HCT116 (cell line): ENCODE measurements at regions not wholly inside any gene's neighbourhood (a gene's known extent, or its start where the extent isn't known, plus 50 kb on each side); places are given as distances from the start of the nearest gene placed in this dataset.

Source experiments
- ATAC-seq: fragments of 200-7000 bp; cut with Tn5 transposase; 2 replicates; pipeline ENCODE4 v1.9.1; 2020; ENCODE audit warnings: mild to moderate bottlenecking, moderate library complexity
- BruUV-seq: library from RNA; stranded (reverse); fragments of 400-500 nt; replicated peaks from 2 replicates; lab custom pipeline; 2021; lab: Mats Ljungman, UMichigan
- CTCF ChIA-PET: fragments of 300-600 bp; sonication (Branson Sonifier 250); formaldehyde crosslinking; loops from one replicate; lab custom pipeline; 2021; ENCODE audit warnings: antibody characterized with exemption; lab: Charles Lee
- POLR2A ChIA-PET: fragments of 300-600, 350-600 bp; sonication (Branson Sonifier 250); formaldehyde crosslinking; loops from one replicate; lab custom pipeline; 2021; ENCODE audit warnings: antibody characterized with exemption; lab: Charles Lee
- RAD21 ChIA-PET, 2 experiments: fragments of 300-600 bp; sonication (Branson Sonifier 250); formaldehyde crosslinking; loops; one replicate each; lab custom pipeline; 2023; ENCODE audit warnings: low total read pairs in 2 of 2; ENCODE audit not compliant: uncharacterized antibody in 2 of 2, unreplicated experiment in 2 of 2, low non-redundant PET in 1 of 2; lab: Charles Lee
- DNase-seq: peaks from one replicate; pipeline ENCODE4 v3.0.0-alpha.2; 2010; ENCODE audit warnings: low read depth, low spot score
- H2AFZ ChIP-seq: fragments of 200-600 bp; shearing (Covaris generic), sonication (generic); 2 replicates; pipeline ENCODE4 v1.6.1; 2017; ENCODE audit warnings: low read depth, mixed run types, mixed read lengths, antibody characterized with exemption, low read length; ENCODE audit not compliant: poor library complexity, severe bottlenecking
- H3K27ac ChIP-seq: 2 replicates; pipeline ENCODE4 v1.5.1; 2012; ENCODE audit warnings: low read depth, low read length
- H3K27me3 ChIP-seq: fragments of 200-600 bp; sonication (generic); 2 replicates; pipeline ENCODE4 v1.6.1; 2016; ENCODE audit warnings: mixed run types, low read length, mixed read lengths; ENCODE audit not compliant: insufficient read depth
- H3K36me3 ChIP-seq, 2 experiments: fragments of 200-500 bp in 1 of 2; fragments of 200-600 bp in 1 of 2; sonication (Bioruptor generic) in 1 of 2; sonication (generic) in 1 of 2; 2 replicates each; pipeline versions ENCODE4 v1.5.1 to v1.6.1; 2014 to 2016; ENCODE audit warnings: low read length in 2 of 2, inconsistent platforms in 1 of 2, mixed read lengths in 1 of 2, mixed run types in 1 of 2; ENCODE audit not compliant: insufficient read depth in 2 of 2, control insufficient read depth in 1 of 2
- H3K4me1 ChIP-seq, 2 experiments: fragments of 200-600 bp in 1 of 2; sonication (generic) in 1 of 2; 2 replicates each; pipeline versions ENCODE4 v1.5.1 to v1.6.1; 2012 to 2017; ENCODE audit warnings: low read length in 2 of 2, inconsistent platforms in 1 of 2, mild to moderate bottlenecking in 1 of 2, mixed read lengths in 1 of 2, mixed run types in 1 of 2, moderate library complexity in 1 of 2; ENCODE audit not compliant: insufficient read depth in 2 of 2, control insufficient read depth in 1 of 2
- H3K4me2 ChIP-seq: fragments of 200-600 bp; sonication (generic); 2 replicates; pipeline ENCODE4 v1.6.1; 2017; ENCODE audit warnings: mixed run types, low read length, mixed read lengths
- H3K4me3 ChIP-seq, 2 experiments: fragments of 200-600 bp in 1 of 2; sonication (generic) in 1 of 2; replicated peaks in 1 of 2; 2 replicates each; pipeline ENCODE4 v1.5.1; 2011 to 2016; ENCODE audit warnings: low read length in 2 of 2, control low read depth in 1 of 2, low read depth in 1 of 2, mild to moderate bottlenecking in 1 of 2, mixed read lengths in 1 of 2, mixed run types in 1 of 2
- H3K79me2 ChIP-seq: fragments of 200-600 bp; sonication (generic); 2 replicates; pipeline ENCODE4 v1.6.1; 2017; ENCODE audit warnings: mild to moderate bottlenecking, mixed run types, low read length, moderate library complexity, mixed read lengths; ENCODE audit not compliant: insufficient read depth
- H3K9ac ChIP-seq: fragments of 200-600 bp; sonication (generic); 2 replicates; pipeline ENCODE4 v1.6.1; 2016; ENCODE audit warnings: low read length, mixed read lengths
- H3K9me2 ChIP-seq: fragments of 200-600 bp; sonication (generic), shearing (Covaris generic); 2 replicates; pipeline ENCODE4 v1.6.1; 2017; ENCODE audit warnings: mixed run types, mild to moderate bottlenecking, moderate library complexity; ENCODE audit not compliant: insufficient read depth
- H3K9me3 ChIP-seq, 2 experiments: fragments of 200-500 bp in 1 of 2; fragments of 200-600 bp in 1 of 2; sonication (Bioruptor generic) in 1 of 2; sonication (generic) in 1 of 2; 2 replicates each; pipeline ENCODE4 v1.6.1; 2014 to 2017; ENCODE audit warnings: low read length in 2 of 2, mixed read lengths in 2 of 2, inconsistent platforms in 1 of 2, low read depth in 1 of 2, mild to moderate bottlenecking in 1 of 2, mixed run types in 1 of 2, moderate library complexity in 1 of 2; ENCODE audit not compliant: control insufficient read depth in 1 of 2, insufficient read depth in 1 of 2
- H4K20me1 ChIP-seq: fragments of 200-600 bp; sonication (generic), shearing (Covaris generic); 2 replicates; pipeline ENCODE4 v1.6.1; 2017; ENCODE audit warnings: mixed run types, mild to moderate bottlenecking, moderate library complexity; ENCODE audit not compliant: insufficient read depth
- EZH2 ChIP-seq: fragments of 200-600 bp; sonication (generic); IDR thresholded peaks from 2 replicates; pipeline ENCODE4 v1.6.1; 2017; ENCODE audit warnings: antibody characterized with exemption, mixed run types
- EZH2phosphoT487 ChIP-seq: fragments of 200-600 bp; IDR thresholded peaks from 2 replicates; pipeline ENCODE4 v1.6.1; 2018; ENCODE audit warnings: antibody characterized with exemption, borderline replicate concordance
- JUND ChIP-seq: IDR thresholded peaks from 2 replicates; pipeline ENCODE4 v1.6.1; 2012
- MAX ChIP-seq: IDR thresholded peaks from 2 replicates; pipeline ENCODE4 v1.6.1; 2012
- POLR2AphosphoS5 ChIP-seq: IDR thresholded peaks from 2 replicates; pipeline ENCODE4 v1.6.1; 2011; ENCODE audit warnings: mild to moderate bottlenecking, low read depth, low read length, moderate library complexity
- RAD21 ChIP-seq: IDR thresholded peaks from 2 replicates; pipeline ENCODE4 v1.6.1; 2012; ENCODE audit warnings: low read depth, mild to moderate bottlenecking
- REST ChIP-seq: IDR thresholded peaks from 2 replicates; pipeline ENCODE4 v1.6.1; 2012; ENCODE audit warnings: low read depth
- SP1 ChIP-seq: IDR thresholded peaks from 2 replicates; pipeline ENCODE4 v1.6.1; 2012; ENCODE audit warnings: low read depth
- SRF ChIP-seq: IDR thresholded peaks from 2 replicates; pipeline ENCODE4 v1.6.1; 2012; ENCODE audit warnings: low read depth
- TCF7L2 ChIP-seq: IDR thresholded peaks from 2 replicates; pipeline ENCODE4 v1.7.0; 2011; ENCODE audit warnings: borderline replicate concordance, inconsistent platforms; ENCODE audit not compliant: insufficient read depth, insufficient read length; ENCODE audit errors: extremely low read depth
- YY1 ChIP-seq: IDR thresholded peaks from 2 replicates; pipeline ENCODE4 v1.6.1; 2011; ENCODE audit warnings: low read length, low read depth, moderate library complexity, mild to moderate bottlenecking; ENCODE audit not compliant: insufficient replicate concordance; ENCODE audit errors: extremely low read depth
- ZBTB33 ChIP-seq: IDR thresholded peaks from 2 replicates; pipeline ENCODE4 v1.6.1; 2011; ENCODE audit warnings: mild to moderate bottlenecking, low read length, moderate library complexity; ENCODE audit not compliant: insufficient replicate concordance; ENCODE audit errors: extremely low read depth
- ZFX ChIP-seq: fragments of 450-650 bp; IDR thresholded peaks from 2 replicates; pipeline ENCODE4 v1.6.1; 2017
- ZNF274 ChIP-seq: fragments of 200-500 bp; sonication (Bioruptor generic); IDR thresholded peaks from 2 replicates; pipeline ENCODE4 v1.6.1; 2014; ENCODE audit warnings: mild to moderate bottlenecking, low read depth, low read length, inconsistent platforms
- intact Hi-C: fragments of 100-400 bp; cut with micrococcal nuclease; formaldehyde crosslinking; loops from 2 replicates; pipeline ENCODE4 v1.10.0; 2022

- no peak for DNase-seq
- POLR2A ChIA-PET, result no interaction called here
- no peak overlapping the region for H3K4me3 ChIP-seq
- H3K27me3 ChIP-seq, result no peaks in the 10 kb centered on the region
- no peak for ATAC-seq
- no peaks in the 10 kb centered on the region for H4K20me1 ChIP-seq
- H3K9ac ChIP-seq, result no peak overlapping the region
- H3K79me2 ChIP-seq, result no peaks in the 10 kb centered on the region
- RAD21 ChIA-PET, result no interaction called here
- intact Hi-C loops, result no loop called here
- no peak overlapping the region for H3K27ac ChIP-seq
- H3K4me2 ChIP-seq, result no peak overlapping the region
- no peaks in the 10 kb centered on the region for H3K36me3 ChIP-seq
- H3K4me1 ChIP-seq, result no peaks in the 10 kb centered on the region
- H3K9me2 ChIP-seq, result no peaks in the 10 kb centered on the region
- CTCF ChIA-PET, result no interaction called here
- BruUV-seq, result no TSS peak
- no peaks in the 10 kb centered on the region; a peak in 1 of 4 replicates for H3K9me3 ChIP-seq
- H2AFZ ChIP-seq, result no peak overlapping the region
- TF ChIP-seq MAX (no peak), ZFX (no peak), JUND (no peak), YY1 (no peak), SP1 (no peak), SRF (no peak), REST (no peak), ZNF274 (no peak), POLR2AphosphoS5 (no peak), TCF7L2 (no peak), EZH2phosphoT487 (no peak), ZBTB33 (no peak), RAD21 (no peak), EZH2 (no peak)
- TF ChIP-seq, all 23 proteins: peak for 0
Measured at GRCh38 chr21:38203229-38203628, 53.6 kb upstream of the KCNJ15 start.
